Left renal pelvis (tissue), 4 donors: ENCODE measurements at regions not wholly inside any gene's neighbourhood (a gene's known extent, or its start where the extent isn't known, plus 50 kb on each side); places are given as distances from the start of the nearest gene placed in this dataset.
"Not testable (repeated sequence)": the region's sequence is repeated elsewhere in the genome, so short reads cannot be mapped to it uniquely, and the experiment has no call there.

Source experiments
- DNase-seq, 4 donors: peaks; one replicate each; pipeline ENCODE4 v3.0.0-alpha.2; 2013; ENCODE audit warnings: low read depth in 4 of 4, low spot score in 3 of 4

- no peak for DNase-seq
Observed at GRCh38 chr6:48641544-48641943, 530.5 kb upstream of the PTCHD4 start.

GRCh38 chr6:48638796-48639195 is 527.8 kb upstream of the PTCHD4 start:
- not testable (repeated sequence) for DNase-seq

DNA sequence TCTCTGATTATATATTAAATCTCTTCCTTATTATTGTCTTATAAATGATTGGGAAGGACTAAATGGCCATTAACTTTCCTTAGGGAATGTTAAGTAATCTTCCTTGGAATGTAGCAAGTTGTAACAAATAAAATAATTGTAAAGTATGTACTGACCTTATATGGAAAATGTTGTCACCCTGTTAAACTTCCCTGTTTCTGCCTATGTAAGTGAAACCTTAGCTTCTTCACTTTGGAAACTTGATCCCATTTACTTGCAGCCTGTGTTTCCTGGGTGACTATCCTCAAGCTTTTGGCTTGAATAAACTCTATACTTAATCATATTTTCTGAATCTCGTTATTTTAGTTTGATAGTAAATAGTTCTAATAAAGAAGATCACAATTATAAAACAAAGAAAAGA is 519.5 kb upstream of the PTCHD4 start:
- DNase-seq, result no peak

DNA sequence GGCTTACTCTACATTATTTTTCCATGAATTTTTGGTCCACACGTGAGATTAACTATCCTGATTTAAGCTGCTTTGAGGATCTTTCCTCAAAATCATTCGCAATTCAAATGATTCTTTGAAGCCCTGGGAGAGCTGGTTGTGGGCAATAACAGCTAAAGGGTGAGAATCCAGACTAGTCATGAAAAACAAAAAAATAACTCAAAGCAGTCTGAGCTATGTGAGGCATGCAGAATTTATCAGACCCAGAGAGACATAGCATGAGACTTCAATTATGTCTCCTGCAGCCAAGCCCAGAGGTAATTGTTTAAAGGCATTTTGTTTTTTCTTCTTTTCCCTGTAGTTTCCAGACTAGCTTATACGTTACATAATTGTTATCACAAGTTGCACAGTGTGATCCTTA is 517.3 kb upstream of the PTCHD4 start:
- DNase-seq, result no peak

DNA sequence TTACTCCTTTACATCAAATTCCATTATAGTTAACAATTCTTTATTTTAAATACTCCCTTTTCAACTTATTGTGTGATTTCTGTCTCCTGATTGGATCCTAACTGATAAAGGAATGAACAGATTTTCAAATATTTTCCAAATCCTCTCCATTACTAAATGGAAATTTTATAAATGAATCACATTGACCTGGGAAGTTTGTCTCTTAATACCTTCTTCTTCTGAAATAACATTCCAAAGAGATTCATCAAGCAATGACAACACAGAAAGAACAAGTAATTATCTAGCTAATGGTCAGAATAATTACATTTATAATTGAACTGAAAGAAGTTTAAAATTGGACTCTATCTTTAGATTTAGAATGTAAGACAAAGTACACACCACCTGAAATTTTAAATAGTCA is 515.4 kb upstream of the PTCHD4 start:
- no peak for DNase-seq

DNA sequence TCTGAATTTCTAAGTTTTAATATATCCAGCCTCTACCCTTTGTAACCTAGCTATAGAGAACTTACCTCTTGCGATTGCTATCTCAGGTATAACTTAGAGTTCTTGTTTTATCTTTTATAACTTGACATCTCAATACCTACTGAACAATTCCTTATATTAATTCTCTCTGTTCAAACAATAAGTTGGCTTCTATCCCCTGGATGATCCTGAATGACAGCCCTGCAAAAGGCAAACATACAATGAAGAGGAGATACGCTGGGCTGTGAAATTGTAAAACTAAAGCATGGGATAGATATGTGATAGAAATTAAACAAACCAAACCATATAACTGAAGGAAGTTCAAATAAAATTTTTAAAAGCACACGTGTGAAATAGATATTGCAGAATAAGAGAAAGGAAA is 513.6 kb upstream of the PTCHD4 start:
- no peak for DNase-seq

GRCh38 chr6:48619771-48620170 is 508.8 kb upstream of the PTCHD4 start:
- no peak for DNase-seq

DNA sequence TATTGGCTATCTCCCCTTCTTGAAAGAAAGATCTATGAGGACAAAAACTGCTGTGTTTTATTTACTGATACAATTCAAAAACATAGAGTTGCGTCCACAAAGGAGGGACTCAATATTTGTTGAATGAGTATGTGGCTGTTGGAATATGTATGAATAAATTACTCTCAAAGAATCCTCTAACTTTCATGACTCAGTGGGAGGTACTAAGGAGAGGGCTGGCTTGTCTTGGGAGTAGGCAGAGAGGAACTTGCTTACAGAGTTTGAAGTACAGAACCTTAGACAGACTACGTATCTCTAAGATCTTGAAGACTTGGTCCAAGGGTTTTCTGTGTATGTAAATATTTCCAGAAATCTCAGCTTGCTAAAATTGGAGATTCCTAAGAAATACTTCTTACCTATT is 504.0 kb upstream of the PTCHD4 start:
- DNase-seq, result no peak

- DNase-seq, result no peak
Observed at GRCh38 chr6:48614326-48614725, 503.3 kb upstream of the PTCHD4 start.

GRCh38 chr6:48613231-48613949 is 502.4 kb upstream of the PTCHD4 start:
- peak in 1 of 4 donors; percentile 6 for DNase-seq

DNA sequence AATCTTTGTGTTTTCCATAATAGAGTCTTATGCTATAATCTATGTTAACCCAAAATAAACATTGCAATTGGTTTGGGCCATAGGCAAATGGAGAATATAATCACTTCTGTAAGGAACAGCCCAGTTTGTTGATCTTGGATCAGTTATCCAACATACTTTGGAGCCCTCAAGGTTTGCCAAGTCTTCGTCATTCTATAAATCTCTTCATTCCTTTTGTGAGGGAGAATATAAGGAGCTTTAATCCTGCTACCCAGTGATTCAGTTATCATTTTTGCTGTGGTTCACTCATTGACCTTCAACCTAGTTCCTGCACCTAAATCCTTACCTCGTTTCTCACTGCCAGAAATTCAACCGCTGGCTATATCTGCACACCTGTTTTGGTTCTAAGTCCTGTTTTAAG is 500.3 kb upstream of the PTCHD4 start:
- no peak for DNase-seq

GRCh38 chr6:48610846-48611245 is 499.8 kb upstream of the PTCHD4 start:
- DNase-seq, result no peak

DNA sequence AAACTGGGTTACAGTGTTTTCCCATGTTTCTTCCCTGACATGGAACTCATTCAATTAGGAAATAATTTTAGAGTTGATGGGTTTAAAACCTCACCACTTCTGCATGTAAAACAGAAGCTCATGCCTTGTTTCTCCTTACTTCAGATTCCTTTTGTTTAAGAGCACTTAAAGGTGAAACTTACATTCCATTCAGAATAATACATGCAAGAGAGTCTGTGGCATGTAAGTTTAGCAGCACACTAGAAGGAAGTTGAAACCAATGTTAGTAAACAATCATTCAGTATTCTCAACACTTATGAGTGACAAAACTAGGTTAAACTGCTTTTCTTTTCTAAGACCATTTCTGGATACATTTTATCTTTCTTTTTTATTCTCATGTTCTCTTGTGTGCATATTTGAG is 495.6 kb upstream of the PTCHD4 start:
- no peak for DNase-seq

GRCh38 chr6:48597951-48598350 is 487.0 kb upstream of the PTCHD4 start:
- no peak for DNase-seq

DNA sequence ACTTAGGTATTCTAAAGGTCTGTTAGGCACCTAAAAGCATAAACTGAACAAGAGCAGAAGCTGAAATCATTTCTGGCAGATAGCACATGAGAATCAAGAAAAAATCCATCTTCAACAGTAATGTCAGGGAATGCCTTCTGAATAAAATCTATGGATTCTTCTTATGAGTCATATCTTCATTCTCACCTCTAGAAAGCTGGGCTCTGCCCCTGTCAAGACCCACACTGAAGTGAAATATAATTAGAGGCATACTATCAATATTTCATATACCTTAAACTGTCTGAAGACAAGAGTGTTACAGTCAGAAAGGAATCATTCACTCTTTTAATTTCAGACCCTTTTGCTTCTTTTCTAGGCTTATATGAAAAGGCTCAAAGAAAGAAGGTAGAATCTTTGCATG is 485.8 kb upstream of the PTCHD4 start:
- no peak for DNase-seq

DNA sequence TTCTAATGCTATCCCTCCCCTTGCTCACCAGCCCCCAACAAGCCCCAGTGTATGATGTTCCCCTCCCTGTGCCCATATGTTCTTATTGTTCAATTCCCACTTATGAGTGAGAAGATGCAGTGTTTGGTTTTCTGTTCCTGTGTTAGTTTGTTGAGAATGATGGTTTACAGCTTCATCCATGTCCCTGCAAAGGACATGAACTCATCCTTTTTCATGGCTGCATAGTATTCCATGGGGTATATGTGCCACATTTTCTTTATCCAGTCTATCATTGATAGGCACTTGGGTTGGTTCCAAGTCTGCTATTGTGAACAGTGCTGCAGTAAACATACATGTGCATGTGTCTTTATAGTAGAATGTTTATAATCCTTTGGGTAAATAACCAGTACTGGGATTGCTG is 480.2 kb upstream of the PTCHD4 start:
- not testable (repeated sequence) for DNase-seq

GRCh38 chr6:48584846-48585245 is 473.8 kb upstream of the PTCHD4 start:
- no peak for DNase-seq

DNA sequence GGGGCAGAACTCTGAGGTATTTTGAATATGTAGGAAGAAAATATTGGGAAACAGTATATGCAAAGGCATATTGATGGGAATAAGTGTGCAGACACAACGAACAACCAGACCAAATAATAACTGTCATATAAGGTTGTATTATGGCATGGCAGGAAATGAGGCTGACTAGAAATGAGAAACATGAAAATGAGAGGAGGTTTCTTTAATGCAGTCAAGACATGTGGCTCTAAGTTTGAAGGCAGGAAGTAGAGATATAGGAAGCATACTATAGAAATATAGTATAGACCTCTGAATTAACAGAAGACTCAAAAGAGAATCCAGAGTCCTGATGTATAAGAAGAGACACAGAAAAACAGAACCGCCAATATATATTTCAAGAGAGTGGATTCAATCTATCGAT is 459.7 kb upstream of the PTCHD4 start:
- DNase-seq, result no peak

DNA sequence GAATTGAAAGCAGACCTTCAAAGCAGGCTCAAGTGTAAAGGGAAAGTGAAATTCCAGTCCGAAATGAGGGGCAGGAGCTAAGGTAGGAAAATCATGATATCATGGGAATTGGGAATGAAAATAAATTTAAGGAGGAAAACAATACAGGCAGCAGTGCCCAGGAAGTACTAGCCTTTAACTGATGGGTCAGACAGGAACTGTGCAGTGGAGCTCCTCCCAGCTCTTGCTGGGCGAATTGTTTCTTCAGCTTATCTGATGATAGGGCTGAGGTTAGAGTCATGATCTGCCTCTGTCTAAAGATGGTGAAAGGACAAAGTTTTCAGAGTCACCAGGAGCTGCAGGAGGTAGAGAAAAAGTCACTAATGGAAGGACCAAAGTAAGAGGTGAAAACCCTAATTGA is 457.9 kb upstream of the PTCHD4 start:
- no peak for DNase-seq

GRCh38 chr6:48567016-48567415 is 456.0 kb upstream of the PTCHD4 start:
- no peak for DNase-seq

DNA sequence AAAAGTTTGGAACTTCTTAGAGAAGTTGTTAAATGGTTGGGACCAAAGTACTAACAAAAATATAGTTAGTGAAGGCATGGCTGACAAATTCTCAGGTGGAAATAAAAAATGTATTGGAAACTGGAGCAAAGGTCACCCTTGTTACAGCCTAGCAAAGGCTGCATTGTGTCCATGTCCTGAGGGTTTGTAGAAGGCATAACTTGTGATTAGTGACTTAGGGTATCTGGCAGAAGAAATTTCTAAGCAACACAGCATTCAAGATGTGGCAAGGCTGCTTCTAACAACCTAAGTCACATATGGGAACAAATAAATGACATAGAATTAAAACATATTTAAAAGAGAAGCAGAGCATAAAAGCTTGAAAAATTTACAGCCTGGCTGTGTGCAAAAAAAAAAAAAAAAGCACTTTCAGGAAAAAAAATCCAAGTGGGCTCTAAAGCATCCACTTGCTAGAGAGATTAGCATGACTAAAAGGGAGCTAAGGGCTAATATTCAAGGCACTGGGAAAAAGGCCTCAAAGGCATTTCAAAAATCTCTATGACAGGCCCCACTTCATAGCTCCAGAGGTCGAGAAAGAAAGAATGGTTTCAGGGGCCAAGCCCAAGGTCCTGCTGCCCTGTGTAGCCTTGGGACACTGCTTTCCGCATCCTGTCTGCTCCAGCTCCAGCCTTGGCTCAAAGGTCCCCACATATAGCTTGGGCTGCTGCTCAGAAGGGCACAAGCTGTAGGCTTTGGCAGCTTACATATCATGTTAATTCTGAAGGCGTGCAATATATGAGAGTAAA is 453.2 kb upstream of the PTCHD4 start:
- no peak for DNase-seq

GRCh38 chr6:48563433-48563832 is 452.4 kb upstream of the PTCHD4 start:
- DNase-seq, result no peak
